ENCODE measurements at regions not wholly inside any gene's neighbourhood (a gene's known extent, or its start where the extent isn't known, plus 50 kb on each side); places are given as distances from the start of the nearest gene placed in this dataset.
A peak's percentile ranks its signal among the peaks of the same experiment; 100 is the strongest.
"Not testable (repeated sequence)": the region's sequence is repeated elsewhere in the genome, so short reads cannot be mapped to it uniquely, and the experiment has no call there.

- no peak for DNase-seq (ENCODE audit: low spot score)
Observed at GRCh38 chr5:67879620-67880510, 335.7 kb upstream of the PIK3R1 start.

GRCh38 chr5:67878933-67879332, 336.6 kb upstream of the PIK3R1 start:
- DNase-seq (ENCODE audit: low spot score): no peak

GRCh38 chr5:67876371-67876770, 339.2 kb upstream of the PIK3R1 start:
- DNase-seq (ENCODE audit: low spot score): no peak

GRCh38 chr5:67875601-67876000, 340.0 kb upstream of the PIK3R1 start:
- DNase-seq (ENCODE audit: low spot score): no peak

GRCh38 chr5:67873935-67874334, 341.6 kb upstream of the PIK3R1 start:
- no peak for DNase-seq (ENCODE audit: low spot score)

- DNase-seq (ENCODE audit: low spot score): no peak
Observed at GRCh38 chr5:67870662-67871061, 344.9 kb upstream of the PIK3R1 start.

- DNase-seq (ENCODE audit: low spot score): not testable (repeated sequence)
Observed at GRCh38 chr5:67864335-67864734, 351.2 kb upstream of the PIK3R1 start.

- no peak for DNase-seq (ENCODE audit: low spot score)
Observed at GRCh38 chr5:67858471-67859031, 357.0 kb upstream of the PIK3R1 start.

GRCh38 chr5:67857502-67857901, 358.1 kb upstream of the PIK3R1 start:
- no peak for DNase-seq (ENCODE audit: low spot score)

- peak; percentile 20 for DNase-seq (ENCODE audit: low spot score)
Observed at GRCh38 chr5:67855523-67855922, 360.0 kb upstream of the PIK3R1 start.

GRCh38 chr5:67850906-67851305, 364.6 kb upstream of the PIK3R1 start:
- DNase-seq (ENCODE audit: low spot score): not testable (repeated sequence)

- DNase-seq (ENCODE audit: low spot score): no peak
Observed at GRCh38 chr5:67844924-67845323, 370.6 kb upstream of the PIK3R1 start.

- DNase-seq (ENCODE audit: low spot score): no peak
Observed at GRCh38 chr5:67842806-67843205, 372.8 kb upstream of the PIK3R1 start.

GRCh38 chr5:67837225-67837624, 378.3 kb upstream of the PIK3R1 start:
- not testable (repeated sequence) for DNase-seq (ENCODE audit: low spot score)

GRCh38 chr5:67836496-67836895, 379.1 kb upstream of the PIK3R1 start:
- not testable (repeated sequence) for DNase-seq (ENCODE audit: low spot score)

GRCh38 chr5:67831048-67831447, 384.5 kb upstream of the PIK3R1 start:
- no peak for DNase-seq (ENCODE audit: low spot score)

GRCh38 chr5:67827541-67827940, 388.0 kb upstream of the PIK3R1 start:
- no peak for DNase-seq (ENCODE audit: low spot score)

GRCh38 chr5:67824852-67825251, 390.7 kb upstream of the PIK3R1 start:
- no peak for DNase-seq (ENCODE audit: low spot score)

GRCh38 chr5:67817652-67818051, 397.9 kb upstream of the PIK3R1 start:
- no peak for DNase-seq (ENCODE audit: low spot score)

GRCh38 chr5:67816456-67816855, 399.1 kb upstream of the PIK3R1 start:
- no peak for DNase-seq (ENCODE audit: low spot score)

GRCh38 chr5:67815455-67816391, 399.8 kb upstream of the PIK3R1 start:
- DNase-seq (ENCODE audit: low spot score): no peak

GRCh38 chr5:67814569-67815311, 400.8 kb upstream of the PIK3R1 start:
- no peak for DNase-seq (ENCODE audit: low spot score)

Measured in Ammon's horn (tissue), 1 donor.